ENCODE measurements at regions not wholly inside any gene's neighbourhood (a gene's known extent, or its start where the extent isn't known, plus 50 kb on each side); places are given as distances from the start of the nearest gene placed in this dataset.
A peak's percentile ranks its signal among the peaks of the same experiment; 100 is the strongest.

DNA sequence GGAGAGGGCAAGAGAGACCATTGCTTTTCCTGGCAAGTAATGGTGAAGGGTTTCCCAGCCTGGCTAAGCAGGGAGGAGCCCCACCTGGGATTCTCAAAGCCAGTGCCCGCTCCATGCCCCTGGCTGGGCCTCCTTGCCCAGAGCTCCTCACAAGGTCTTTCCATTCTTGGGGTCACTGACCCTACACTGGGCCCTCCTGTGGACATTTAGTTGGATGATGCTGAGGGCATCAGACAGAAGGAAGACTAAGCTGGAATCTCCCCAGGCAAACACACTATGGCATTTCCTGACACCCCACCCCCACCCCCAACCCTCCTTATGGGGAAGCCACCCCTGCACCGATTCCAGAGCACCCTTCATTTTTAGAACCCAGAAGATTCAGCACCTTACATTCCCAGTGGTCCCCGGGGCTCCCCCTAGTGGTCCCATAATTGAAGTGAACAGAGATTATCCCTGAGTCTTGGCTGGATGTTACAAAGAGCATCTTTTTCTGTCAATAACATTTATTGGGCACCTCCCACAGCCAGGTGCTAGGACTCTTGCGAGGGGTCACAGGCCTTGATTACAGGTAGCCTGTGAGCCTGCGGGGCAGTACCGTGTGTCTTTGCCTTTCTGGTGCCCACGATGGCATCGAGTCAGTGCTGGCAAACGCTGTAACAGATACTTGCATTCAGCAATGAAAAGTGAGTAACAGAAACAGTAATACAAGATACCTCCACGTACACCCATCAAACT is 548.5 kb downstream of the BUD13 start:
- TF ChIP-seq, protein P1, sequence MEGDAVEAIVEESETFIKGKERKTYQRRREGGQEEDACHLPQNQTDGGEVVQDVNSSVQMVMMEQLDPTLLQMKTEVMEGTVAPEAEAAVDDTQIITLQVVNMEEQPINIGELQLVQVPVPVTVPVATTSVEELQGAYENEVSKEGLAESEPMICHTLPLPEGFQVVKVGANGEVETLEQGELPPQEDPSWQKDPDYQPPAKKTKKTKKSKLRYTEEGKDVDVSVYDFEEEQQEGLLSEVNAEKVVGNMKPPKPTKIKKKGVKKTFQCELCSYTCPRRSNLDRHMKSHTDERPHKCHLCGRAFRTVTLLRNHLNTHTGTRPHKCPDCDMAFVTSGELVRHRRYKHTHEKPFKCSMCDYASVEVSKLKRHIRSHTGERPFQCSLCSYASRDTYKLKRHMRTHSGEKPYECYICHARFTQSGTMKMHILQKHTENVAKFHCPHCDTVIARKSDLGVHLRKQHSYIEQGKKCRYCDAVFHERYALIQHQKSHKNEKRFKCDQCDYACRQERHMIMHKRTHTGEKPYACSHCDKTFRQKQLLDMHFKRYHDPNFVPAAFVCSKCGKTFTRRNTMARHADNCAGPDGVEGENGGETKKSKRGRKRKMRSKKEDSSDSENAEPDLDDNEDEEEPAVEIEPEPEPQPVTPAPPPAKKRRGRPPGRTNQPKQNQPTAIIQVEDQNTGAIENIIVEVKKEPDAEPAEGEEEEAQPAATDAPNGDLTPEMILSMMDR (IDR thresholded peaks at IDR 0.05) = peak; percentile 96
- TF ChIP-seq, protein P2, sequence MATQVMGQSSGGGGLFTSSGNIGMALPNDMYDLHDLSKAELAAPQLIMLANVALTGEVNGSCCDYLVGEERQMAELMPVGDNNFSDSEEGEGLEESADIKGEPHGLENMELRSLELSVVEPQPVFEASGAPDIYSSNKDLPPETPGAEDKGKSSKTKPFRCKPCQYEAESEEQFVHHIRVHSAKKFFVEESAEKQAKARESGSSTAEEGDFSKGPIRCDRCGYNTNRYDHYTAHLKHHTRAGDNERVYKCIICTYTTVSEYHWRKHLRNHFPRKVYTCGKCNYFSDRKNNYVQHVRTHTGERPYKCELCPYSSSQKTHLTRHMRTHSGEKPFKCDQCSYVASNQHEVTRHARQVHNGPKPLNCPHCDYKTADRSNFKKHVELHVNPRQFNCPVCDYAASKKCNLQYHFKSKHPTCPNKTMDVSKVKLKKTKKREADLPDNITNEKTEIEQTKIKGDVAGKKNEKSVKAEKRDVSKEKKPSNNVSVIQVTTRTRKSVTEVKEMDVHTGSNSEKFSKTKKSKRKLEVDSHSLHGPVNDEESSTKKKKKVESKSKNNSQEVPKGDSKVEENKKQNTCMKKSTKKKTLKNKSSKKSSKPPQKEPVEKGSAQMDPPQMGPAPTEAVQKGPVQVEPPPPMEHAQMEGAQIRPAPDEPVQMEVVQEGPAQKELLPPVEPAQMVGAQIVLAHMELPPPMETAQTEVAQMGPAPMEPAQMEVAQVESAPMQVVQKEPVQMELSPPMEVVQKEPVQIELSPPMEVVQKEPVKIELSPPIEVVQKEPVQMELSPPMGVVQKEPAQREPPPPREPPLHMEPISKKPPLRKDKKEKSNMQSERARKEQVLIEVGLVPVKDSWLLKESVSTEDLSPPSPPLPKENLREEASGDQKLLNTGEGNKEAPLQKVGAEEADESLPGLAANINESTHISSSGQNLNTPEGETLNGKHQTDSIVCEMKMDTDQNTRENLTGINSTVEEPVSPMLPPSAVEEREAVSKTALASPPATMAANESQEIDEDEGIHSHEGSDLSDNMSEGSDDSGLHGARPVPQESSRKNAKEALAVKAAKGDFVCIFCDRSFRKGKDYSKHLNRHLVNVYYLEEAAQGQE (IDR thresholded peaks at IDR 0.05; ENCODE audit: insufficient read depth in 1 of 2, low read depth in 2 of 2, low read length in 1 of 2) = no peak
- no peak for TF ChIP-seq POLR2AphosphoS5 (IDR thresholded peaks at IDR 0.05; ENCODE audit: low read depth, low read length)
- no peak for TF ChIP-seq SIN3A (IDR thresholded peaks at IDR 0.05; ENCODE audit: borderline replicate concordance, insufficient read depth, low read depth, low read length)
- TF ChIP-seq TCF7L2 (IDR thresholded peaks at IDR 0.05; ENCODE audit: low read depth, low read length) = no peak
